ENCODE measurements at regions not wholly inside any gene's neighbourhood (a gene's known extent, or its start where the extent isn't known, plus 50 kb on each side); places are given as distances from the start of the nearest gene placed in this dataset.

DNA sequence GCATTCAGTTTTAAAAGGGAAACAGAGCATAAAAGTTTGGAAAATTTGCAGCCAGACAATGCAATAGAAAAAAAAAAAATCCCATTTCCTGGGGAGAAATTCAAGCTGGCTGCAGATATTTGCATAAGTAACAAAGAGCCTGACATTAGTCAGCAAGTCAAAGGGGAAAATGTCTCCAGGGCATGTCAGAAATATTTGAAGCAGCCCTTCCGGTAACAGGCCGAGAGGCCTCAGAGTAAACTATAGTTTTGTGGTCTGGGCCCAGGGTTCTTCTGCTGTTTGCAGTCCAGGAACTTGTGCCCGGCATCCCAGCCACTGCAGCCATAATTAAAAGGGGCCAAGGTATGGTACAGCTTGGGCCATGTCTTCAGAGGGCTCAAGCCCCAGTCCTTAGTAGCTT, 411.6 kb upstream of the BCHE start:
- intact Hi-C loops (cut with DNase I): no loop called here
- ATAC-seq (no peak), DNase-seq (no peak)
- Histone ChIP-seq H3K4me1 (no peaks in the 10 kb centered on the region), H3K9me3 (no peaks in the 10 kb centered on the region), H3K4me3 (no peak overlapping the region), H3K36me3 (replicated peaks in 1 of 2; ENCODE audit: insufficient read depth in 1 of 2, low read depth in 2 of 2) (no peaks in the 10 kb centered on the region), H3K27ac (no peak overlapping the region), H3K27me3 (no peaks in the 10 kb centered on the region)
- TF ChIP-seq POLR2A (IDR thresholded peaks at IDR 0.05): no peak
- TF ChIP-seq, protein P1, sequence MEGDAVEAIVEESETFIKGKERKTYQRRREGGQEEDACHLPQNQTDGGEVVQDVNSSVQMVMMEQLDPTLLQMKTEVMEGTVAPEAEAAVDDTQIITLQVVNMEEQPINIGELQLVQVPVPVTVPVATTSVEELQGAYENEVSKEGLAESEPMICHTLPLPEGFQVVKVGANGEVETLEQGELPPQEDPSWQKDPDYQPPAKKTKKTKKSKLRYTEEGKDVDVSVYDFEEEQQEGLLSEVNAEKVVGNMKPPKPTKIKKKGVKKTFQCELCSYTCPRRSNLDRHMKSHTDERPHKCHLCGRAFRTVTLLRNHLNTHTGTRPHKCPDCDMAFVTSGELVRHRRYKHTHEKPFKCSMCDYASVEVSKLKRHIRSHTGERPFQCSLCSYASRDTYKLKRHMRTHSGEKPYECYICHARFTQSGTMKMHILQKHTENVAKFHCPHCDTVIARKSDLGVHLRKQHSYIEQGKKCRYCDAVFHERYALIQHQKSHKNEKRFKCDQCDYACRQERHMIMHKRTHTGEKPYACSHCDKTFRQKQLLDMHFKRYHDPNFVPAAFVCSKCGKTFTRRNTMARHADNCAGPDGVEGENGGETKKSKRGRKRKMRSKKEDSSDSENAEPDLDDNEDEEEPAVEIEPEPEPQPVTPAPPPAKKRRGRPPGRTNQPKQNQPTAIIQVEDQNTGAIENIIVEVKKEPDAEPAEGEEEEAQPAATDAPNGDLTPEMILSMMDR (IDR thresholded peaks at IDR 0.05): no peak
- 65 to 66% methylated on average over 3 of the region's 3 CpGs for WGBS, 2 donors

DNA sequence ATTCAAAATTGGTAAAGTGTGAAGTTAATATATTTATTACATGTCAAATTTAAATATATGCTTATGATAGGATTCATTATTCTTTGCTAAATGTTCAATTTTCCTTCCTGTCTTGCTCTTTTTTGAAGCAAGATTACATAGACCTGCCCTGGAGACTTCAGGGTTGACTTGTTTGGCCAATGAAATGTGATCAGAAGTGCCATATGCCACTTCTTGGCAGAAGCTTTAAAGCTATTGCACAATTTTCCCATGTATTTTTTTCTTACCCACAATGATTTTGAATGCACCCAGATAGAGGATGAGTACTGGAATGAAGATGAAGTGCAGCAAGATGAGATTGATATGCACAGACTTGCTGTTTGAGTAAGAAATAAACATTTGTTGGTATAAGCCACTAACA, 406.3 kb upstream of the BCHE start:
- no peak for ATAC-seq
- Histone ChIP-seq H3K36me3 (replicated peaks in 1 of 2; ENCODE audit: insufficient read depth in 1 of 2, low read depth in 2 of 2) (no peaks in the 10 kb centered on the region), H3K27ac (no peak overlapping the region), H3K4me3 (no peak overlapping the region), H3K27me3 (no peaks in the 10 kb centered on the region), H3K9me3 (no peaks in the 10 kb centered on the region), H3K4me1 (no peaks in the 10 kb centered on the region)
- intact Hi-C loops (cut with DNase I): no loop called here
- TF ChIP-seq, protein P1 (IDR thresholded peaks at IDR 0.05): no peak
- no peak for TF ChIP-seq POLR2A (IDR thresholded peaks at IDR 0.05)
- DNase-seq: no peak

DNA sequence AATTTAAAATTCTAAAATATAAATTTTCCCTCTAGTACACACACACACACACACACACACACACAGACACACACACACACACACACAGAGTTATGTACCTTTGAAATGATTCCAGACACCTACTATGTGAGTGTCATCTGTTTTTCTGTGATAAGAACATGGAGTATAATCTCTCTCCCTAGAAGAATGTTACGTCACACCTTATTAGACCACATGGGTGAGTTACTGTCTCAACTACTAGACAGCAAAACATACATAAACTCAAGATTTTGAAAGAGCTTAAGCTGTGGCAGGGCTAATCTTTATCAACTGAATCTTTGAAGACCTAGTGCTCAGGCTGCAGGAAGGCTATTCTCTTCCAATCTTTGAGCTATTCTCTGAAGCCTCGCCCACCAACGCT, 385.9 kb upstream of the BCHE start:
- no peaks in the 10 kb centered on the region for H3K27me3 ChIP-seq
- no peaks in the 10 kb centered on the region for H3K36me3 ChIP-seq (replicated peaks in 1 of 2; ENCODE audit: insufficient read depth in 1 of 2, low read depth in 2 of 2)
- ATAC-seq (no peak), DNase-seq (no peak)
- H3K4me3 ChIP-seq: no peak overlapping the region
- H3K4me1 ChIP-seq: no peaks in the 10 kb centered on the region
- TF ChIP-seq, protein P1 (IDR thresholded peaks at IDR 0.05): no peak
- no peaks in the 10 kb centered on the region for H3K9me3 ChIP-seq
- WGBS, 2 donors: 62 to 89% methylated on average over 3 of the region's 3 CpGs
- H3K27ac ChIP-seq: no peak overlapping the region
- intact Hi-C loops (cut with DNase I): no loop called here

DNA sequence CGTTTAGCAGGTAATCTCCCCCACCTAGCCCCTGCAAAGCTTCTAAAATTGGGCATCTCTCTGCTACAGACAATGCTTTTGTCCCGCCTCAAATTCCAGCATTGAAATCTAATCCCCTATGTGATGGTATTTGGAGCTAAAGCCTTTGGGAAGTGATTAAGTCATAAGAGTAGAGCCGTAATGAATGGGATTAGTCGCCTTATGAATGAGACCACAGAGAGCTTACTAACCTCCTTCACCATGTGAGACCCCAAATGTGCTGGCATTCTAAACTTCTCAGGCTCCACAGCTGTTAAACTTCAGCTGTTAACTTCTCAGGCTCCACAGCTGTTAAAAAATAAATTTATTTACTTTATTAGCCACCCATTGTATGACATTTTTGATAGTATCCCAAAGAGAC, 374.2 kb upstream of the BCHE start:
- Histone ChIP-seq H3K27ac (no peak overlapping the region), H3K4me1 (no peaks in the 10 kb centered on the region), H3K4me3 (no peak overlapping the region), H3K36me3 (replicated peaks in 1 of 2; ENCODE audit: insufficient read depth in 1 of 2, low read depth in 2 of 2) (no peaks in the 10 kb centered on the region), H3K27me3 (no peaks in the 10 kb centered on the region), H3K9me3 (no peaks in the 10 kb centered on the region)
- 74 to 84% methylated on average over 4 of the region's 4 CpGs for WGBS, 2 donors
- ATAC-seq: no peak
- intact Hi-C loops (cut with DNase I): no loop called here
- TF ChIP-seq, protein P1 (IDR thresholded peaks at IDR 0.05): no peak
- TF ChIP-seq POLR2A (IDR thresholded peaks at IDR 0.05): no peak
- DNase-seq: no peak

DNA sequence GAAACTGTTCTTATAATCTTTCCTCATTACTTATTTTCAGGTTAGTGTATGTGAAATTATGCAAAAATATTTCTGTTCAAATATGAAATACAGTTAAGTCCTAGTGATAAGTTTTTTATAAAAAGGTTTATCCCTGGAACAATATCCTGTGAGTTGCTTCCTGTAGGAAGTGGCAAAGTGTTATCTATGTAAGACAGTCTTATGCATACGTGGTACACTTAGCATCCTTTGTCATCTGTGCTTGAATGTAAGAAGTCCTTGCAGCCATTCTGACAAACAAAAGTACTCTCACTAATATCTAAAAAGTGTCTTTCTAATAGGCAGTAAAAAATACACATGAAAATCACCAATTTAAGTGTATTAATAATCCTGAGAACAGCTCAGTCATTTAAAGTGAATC, 372.5 kb upstream of the BCHE start:
- no peaks in the 10 kb centered on the region for H3K36me3 ChIP-seq (replicated peaks in 1 of 2; ENCODE audit: insufficient read depth in 1 of 2, low read depth in 2 of 2)
- ATAC-seq: no peak
- no peak for TF ChIP-seq POLR2A (IDR thresholded peaks at IDR 0.05)
- TF ChIP-seq, protein P1 (IDR thresholded peaks at IDR 0.05): no peak
- no peak overlapping the region for H3K27ac ChIP-seq
- intact Hi-C loops (cut with DNase I): no loop called here
- WGBS, 2 donors: 30 to 57% methylated on average over 1 of the region's 1 CpG
- H3K4me3 ChIP-seq: no peak overlapping the region
- DNase-seq: no peak
- no peaks in the 10 kb centered on the region for H3K27me3 ChIP-seq
- H3K9me3 ChIP-seq: no peaks in the 10 kb centered on the region
- H3K4me1 ChIP-seq: no peaks in the 10 kb centered on the region

Data from body of pancreas (tissue), 4 donors.